ENCODE measurements at regions not wholly inside any gene's neighbourhood (a gene's known extent, or its start where the extent isn't known, plus 50 kb on each side); places are given as distances from the start of the nearest gene placed in this dataset.

DNA sequence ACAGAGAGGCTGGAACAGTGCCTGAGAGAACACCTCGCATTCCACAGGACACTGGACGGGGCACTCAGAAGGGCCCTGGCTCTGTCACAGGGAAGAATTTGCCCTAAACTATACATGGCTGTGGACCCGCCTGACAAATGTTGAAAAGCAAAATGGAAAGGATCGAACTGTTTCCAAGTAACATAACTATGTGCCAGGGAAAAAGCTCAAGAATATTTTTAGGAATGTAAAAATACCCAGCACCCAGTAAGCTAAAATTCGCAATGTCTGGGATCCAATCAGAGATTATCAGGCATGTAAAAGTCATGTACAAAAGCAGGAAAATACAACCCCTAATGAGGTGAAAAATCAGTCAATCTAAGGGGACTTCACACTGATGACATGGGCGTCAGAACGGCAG is 215.9 kb downstream of the TTLL2 start:
- Histone ChIP-seq H3K27me3 (no peaks in the 10 kb centered on the region), H3K27ac (no peak overlapping the region), H3K36me3 (replicated peaks in 1 of 2; ENCODE audit: insufficient read depth in 1 of 2, low read depth in 2 of 2) (no peaks in the 10 kb centered on the region), H3K4me1 (peaks cover 7% of the 10 kb centered on the region), H3K9me3 (no peaks in the 10 kb centered on the region), H3K4me3 (no peak overlapping the region)
- WGBS, 2 donors, result 88 to 94% methylated on average over 7 of the region's 7 CpGs
- no peak for TF ChIP-seq POLR2A (IDR thresholded peaks at IDR 0.05)
- TF ChIP-seq, protein P1, sequence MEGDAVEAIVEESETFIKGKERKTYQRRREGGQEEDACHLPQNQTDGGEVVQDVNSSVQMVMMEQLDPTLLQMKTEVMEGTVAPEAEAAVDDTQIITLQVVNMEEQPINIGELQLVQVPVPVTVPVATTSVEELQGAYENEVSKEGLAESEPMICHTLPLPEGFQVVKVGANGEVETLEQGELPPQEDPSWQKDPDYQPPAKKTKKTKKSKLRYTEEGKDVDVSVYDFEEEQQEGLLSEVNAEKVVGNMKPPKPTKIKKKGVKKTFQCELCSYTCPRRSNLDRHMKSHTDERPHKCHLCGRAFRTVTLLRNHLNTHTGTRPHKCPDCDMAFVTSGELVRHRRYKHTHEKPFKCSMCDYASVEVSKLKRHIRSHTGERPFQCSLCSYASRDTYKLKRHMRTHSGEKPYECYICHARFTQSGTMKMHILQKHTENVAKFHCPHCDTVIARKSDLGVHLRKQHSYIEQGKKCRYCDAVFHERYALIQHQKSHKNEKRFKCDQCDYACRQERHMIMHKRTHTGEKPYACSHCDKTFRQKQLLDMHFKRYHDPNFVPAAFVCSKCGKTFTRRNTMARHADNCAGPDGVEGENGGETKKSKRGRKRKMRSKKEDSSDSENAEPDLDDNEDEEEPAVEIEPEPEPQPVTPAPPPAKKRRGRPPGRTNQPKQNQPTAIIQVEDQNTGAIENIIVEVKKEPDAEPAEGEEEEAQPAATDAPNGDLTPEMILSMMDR (IDR thresholded peaks at IDR 0.05), result no peak
- no peak for ATAC-seq
- DNase-seq, result no peak
- intact Hi-C loops (cut with DNase I), result no loop called here

DNA sequence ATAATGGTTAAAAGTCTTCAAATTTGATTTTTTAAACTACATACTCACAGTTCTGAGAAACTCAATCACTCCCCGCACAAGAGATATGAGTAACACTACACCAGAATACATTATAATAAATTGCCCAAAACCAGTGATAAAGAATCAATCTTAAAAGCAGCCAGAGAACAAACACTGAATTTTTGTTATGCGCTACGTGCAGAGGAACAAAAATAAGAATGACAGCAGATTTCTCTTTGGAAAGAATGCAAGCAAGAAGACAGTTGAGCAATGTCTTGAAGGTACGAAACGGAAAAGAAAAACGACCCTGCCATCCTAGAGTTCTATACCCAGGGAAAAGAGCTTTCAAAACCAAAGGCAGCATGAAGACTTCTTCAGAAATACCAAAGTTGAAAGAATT is 216.7 kb downstream of the TTLL2 start:
- intact Hi-C loops (cut with DNase I), result no loop called here
- no peak for ATAC-seq
- peaks cover 14% of the 10 kb centered on the region for H3K4me1 ChIP-seq
- no peak for DNase-seq
- H3K27ac ChIP-seq, result no peak overlapping the region
- no peaks in the 10 kb centered on the region for H3K36me3 ChIP-seq (replicated peaks in 1 of 2; ENCODE audit: insufficient read depth in 1 of 2, low read depth in 2 of 2)
- 89 to 91% methylated on average over 6 of the region's 6 CpGs for WGBS, 2 donors
- no peaks in the 10 kb centered on the region for H3K27me3 ChIP-seq
- H3K4me3 ChIP-seq, result no peak overlapping the region
- no peaks in the 10 kb centered on the region for H3K9me3 ChIP-seq
- TF ChIP-seq POLR2A (IDR thresholded peaks at IDR 0.05), result no peak
- TF ChIP-seq, protein P1 (IDR thresholded peaks at IDR 0.05), result no peak

DNA sequence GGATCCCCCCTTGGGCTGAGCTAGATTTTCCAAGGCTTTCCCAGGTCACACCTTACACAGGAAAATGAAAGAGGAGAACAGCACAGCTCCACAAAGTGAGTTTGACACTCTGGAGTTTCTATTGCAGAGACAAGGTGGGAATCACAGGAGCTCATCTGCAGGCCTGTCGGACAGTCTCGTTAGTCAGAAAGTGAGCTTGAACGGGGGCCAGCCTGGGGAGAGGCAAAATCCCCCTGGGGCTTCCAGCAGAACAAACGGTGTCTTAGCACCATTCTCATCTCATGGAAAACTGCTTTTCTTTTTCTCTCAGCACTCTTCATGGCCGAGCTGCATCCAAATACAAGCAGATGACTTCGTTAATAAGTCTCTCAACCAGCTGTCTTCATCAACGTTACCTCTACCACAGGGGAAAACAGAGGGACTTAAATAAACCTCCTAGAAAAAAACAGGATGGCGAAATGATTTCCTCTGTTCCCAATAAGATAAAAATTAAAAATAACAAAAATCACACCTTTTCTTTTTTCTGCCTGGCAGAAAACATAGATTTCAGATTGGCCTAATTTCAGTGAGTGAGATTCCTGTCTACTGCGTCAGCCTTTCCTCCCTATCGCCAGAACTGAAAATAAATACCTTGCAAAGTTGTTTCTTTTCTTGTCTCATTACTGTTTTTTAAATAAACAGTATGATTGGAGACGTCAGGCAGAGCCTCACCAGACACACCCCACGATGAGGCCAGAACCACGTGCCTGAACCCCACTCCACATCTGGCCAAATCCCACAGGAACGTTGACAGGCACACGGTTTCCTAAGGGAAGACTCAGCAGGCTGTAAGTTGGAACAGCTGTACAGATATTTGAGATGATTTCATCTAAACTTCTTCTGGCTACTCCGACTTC is 219.0 kb downstream of the TTLL2 start:
- no peak for ATAC-seq
- Histone ChIP-seq H3K4me1 (peaks cover 26% of the 10 kb centered on the region), H3K27ac (peak overlapping the region in 1 of 4 donors; percentile 5), H3K9me3 (no peaks in the 10 kb centered on the region), H3K27me3 (no peaks in the 10 kb centered on the region), H3K4me3 (no peak overlapping the region), H3K36me3 (replicated peaks in 1 of 2; ENCODE audit: insufficient read depth in 1 of 2, low read depth in 2 of 2) (no peaks in the 10 kb centered on the region)
- WGBS, 2 donors, result 63 to 70% methylated on average over 16 of the region's 16 CpGs
- intact Hi-C loops (cut with DNase I), result no loop called here
- TF ChIP-seq POLR2A (IDR thresholded peaks at IDR 0.05), result no peak
- DNase-seq, result peak in 1 of 4 donors; percentile 25

DNA sequence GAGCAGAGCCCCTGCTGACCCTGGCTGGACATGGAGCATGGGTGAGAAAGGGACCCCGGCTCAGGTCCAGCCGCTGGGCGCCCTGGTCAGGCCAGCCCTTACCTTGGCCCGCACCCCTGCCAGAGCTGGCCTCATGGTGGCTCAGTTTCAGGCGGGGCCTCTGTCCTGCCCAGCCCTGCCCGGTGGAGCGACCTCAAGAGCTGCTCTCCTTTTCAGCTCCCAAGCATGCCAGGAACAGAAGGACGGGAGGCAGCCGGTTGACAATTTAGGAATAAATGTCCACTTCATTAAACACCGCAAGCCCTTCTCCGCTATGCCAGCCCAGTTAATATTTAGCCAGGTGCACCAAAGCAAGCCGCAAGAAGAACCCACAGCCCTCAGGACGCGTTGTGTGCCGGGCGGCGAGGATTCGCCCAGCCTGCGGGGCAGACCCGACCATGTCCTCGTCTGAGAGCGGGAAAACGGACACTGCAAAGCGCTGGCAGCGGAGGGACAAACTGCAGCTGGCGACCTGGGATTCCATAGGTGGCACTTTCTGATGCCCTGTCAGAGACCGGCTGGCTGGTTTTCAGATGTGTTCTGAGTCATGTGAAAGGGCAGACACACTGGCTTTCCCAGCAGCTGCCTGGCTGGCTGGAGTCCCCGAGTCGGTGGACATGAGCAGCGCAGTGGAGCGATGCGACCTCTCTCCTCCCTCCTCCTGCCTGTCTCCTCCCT is 221.9 kb downstream of the TTLL2 start:
- H3K4me3 ChIP-seq, result no peak overlapping the region
- H3K4me1 ChIP-seq, result peaks cover 35% of the 10 kb centered on the region
- peak; percentile 86 for ATAC-seq
- no peaks in the 10 kb centered on the region for H3K9me3 ChIP-seq
- peak overlapping the region; percentile 80 to 92 (median 88) for H3K27ac ChIP-seq
- intact Hi-C loops (cut with DNase I), result no loop called here
- TF ChIP-seq, protein P1 (IDR thresholded peaks at IDR 0.05), result no peak
- TF ChIP-seq POLR2A (IDR thresholded peaks at IDR 0.05), result peak in 2 of 3 donors; percentile 48 to 53
- peak; percentile 82 to 93 (median 92) for DNase-seq
- no peaks in the 10 kb centered on the region for H3K27me3 ChIP-seq
- no peaks in the 10 kb centered on the region for H3K36me3 ChIP-seq (replicated peaks in 1 of 2; ENCODE audit: insufficient read depth in 1 of 2, low read depth in 2 of 2)
- WGBS, 2 donors, result 41 to 66% methylated on average over 14 to 28 of the region's 32 CpGs

DNA sequence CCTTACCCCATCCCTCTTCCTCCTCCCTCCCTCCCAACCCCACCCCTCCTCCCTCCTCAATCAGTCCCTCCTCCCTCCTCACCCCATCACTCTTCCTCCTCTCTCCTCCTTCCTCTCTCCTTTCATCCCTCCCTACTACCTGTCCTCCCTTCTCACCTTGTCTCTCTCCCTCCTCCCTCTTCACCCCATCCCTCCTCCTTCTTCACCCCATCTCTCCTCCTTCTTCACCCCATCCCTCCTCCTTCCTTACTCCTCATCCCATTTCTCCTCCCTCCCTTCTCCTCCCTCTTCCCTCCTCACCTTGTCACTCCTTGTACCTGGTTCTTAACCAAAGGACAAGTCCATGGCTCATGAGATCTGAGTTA is 222.4 kb downstream of the TTLL2 start:
- Histone ChIP-seq H3K36me3 (replicated peaks in 1 of 2; ENCODE audit: insufficient read depth in 1 of 2, low read depth in 2 of 2) (no peaks in the 10 kb centered on the region), H3K27ac (peak overlapping the region; percentile 80 to 92 (median 88)), H3K9me3 (no peaks in the 10 kb centered on the region), H3K27me3 (no peaks in the 10 kb centered on the region), H3K4me1 (peaks cover 35% of the 10 kb centered on the region), H3K4me3 (no peak overlapping the region)
- TF ChIP-seq POLR2A (IDR thresholded peaks at IDR 0.05), result no peak
- TF ChIP-seq, protein P1 (IDR thresholded peaks at IDR 0.05), result no peak
- no peak for DNase-seq
- intact Hi-C loops (cut with DNase I), result no loop called here
- no peak for ATAC-seq
